Panc1 (cell line): ENCODE measurements at regions not wholly inside any gene's neighbourhood (a gene's known extent, or its start where the extent isn't known, plus 50 kb on each side); places are given as distances from the start of the nearest gene placed in this dataset.

ENCODE experiments used
- ATAC-seq: fragments of 200-7000 bp; cut with Tn5 transposase; 2 replicates; pipeline ENCODE4 v1.9.1; 2020; ENCODE audit warnings: mild to moderate bottlenecking, moderate library complexity
- BruUV-seq: library from RNA; stranded (reverse); fragments of 400-500 nt; replicated peaks from 2 replicates; lab custom pipeline; 2021; lab: Mats Ljungman, UMichigan
- CTCF ChIA-PET: fragments of 300-600 bp; sonication (Branson Sonifier 250); formaldehyde crosslinking; loops from one replicate; lab custom pipeline; 2022; ENCODE audit warnings: antibody characterized with exemption; lab: Charles Lee
- POLR2A ChIA-PET: fragments of 300-600 bp; sonication (Branson Sonifier 250); formaldehyde crosslinking; loops from one replicate; lab custom pipeline; 2022; ENCODE audit warnings: antibody characterized with exemption; lab: Charles Lee
- DNase-seq: peaks from one replicate; pipeline ENCODE4 v3.0.0-alpha.2; 2010; ENCODE audit warnings: low read depth, low spot score
- H3K27ac ChIP-seq: 2 replicates; pipeline ENCODE4 v1.5.1; 2011; ENCODE audit warnings: mild to moderate bottlenecking, low read length, inconsistent platforms
- H3K27me3 ChIP-seq: fragments of 200-500 bp; sonication (Bioruptor generic); 2 replicates; pipeline ENCODE4 v1.6.0; 2014; ENCODE audit warnings: low read length, inconsistent platforms; ENCODE audit not compliant: control insufficient read depth, insufficient read depth
- H3K36me3 ChIP-seq: fragments of 200-500 bp; sonication (Bioruptor generic); 2 replicates; pipeline ENCODE4 v1.5.1; 2014; ENCODE audit warnings: inconsistent platforms, mild to moderate bottlenecking, low read length, moderate library complexity; ENCODE audit not compliant: control insufficient read depth, insufficient read depth
- H3K4me1 ChIP-seq: 2 replicates; pipeline ENCODE4 v1.5.1; 2011; ENCODE audit warnings: inconsistent platforms, mild to moderate bottlenecking, low read length, moderate library complexity; ENCODE audit not compliant: control insufficient read depth, insufficient read depth
- H3K4me3 ChIP-seq, 2 experiments: 2 replicates each; pipeline ENCODE4 v1.5.1; 2011 to 2012; ENCODE audit warnings: low read depth in 2 of 2, low read length in 2 of 2, mild to moderate bottlenecking in 2 of 2, inconsistent platforms in 1 of 2, moderate library complexity in 1 of 2
- H3K9me3 ChIP-seq: fragments of 200-500 bp; sonication (Bioruptor generic); 2 replicates; pipeline ENCODE4 v1.5.1; 2014; ENCODE audit warnings: low read depth, mild to moderate bottlenecking, inconsistent platforms, low read length, moderate library complexity; ENCODE audit not compliant: control insufficient read depth, insufficient read depth
- CTCF ChIP-seq: fragments of 450-650 bp; IDR thresholded peaks from 2 replicates; pipeline ENCODE4 v1.5.1; 2017; ENCODE audit warnings: mild to moderate bottlenecking
- POLR2AphosphoS5 ChIP-seq: IDR thresholded peaks from 2 replicates; pipeline ENCODE4 v1.6.1; 2012; ENCODE audit warnings: mild to moderate bottlenecking, low read depth, low read length, moderate library complexity
- SIN3A ChIP-seq: IDR thresholded peaks from 2 replicates; pipeline ENCODE4 v1.6.1; 2012; ENCODE audit warnings: low read depth, mild to moderate bottlenecking, low read length, moderate library complexity, borderline replicate concordance; ENCODE audit not compliant: insufficient read depth
- TCF7L2 ChIP-seq: IDR thresholded peaks from 2 replicates; pipeline ENCODE4 v1.6.1; 2011; ENCODE audit warnings: mild to moderate bottlenecking, low read depth, low read length, inconsistent platforms
- in situ Hi-C: cut with HindIII; loops from 2 replicates; pipeline ENCODE4 v1.10.0; 2016; ENCODE audit warnings: low sequenced_read_pairs, low pct_unique_long_range_greater_than_20kb
- intact Hi-C: fragments of 100-400 bp; cut with micrococcal nuclease; formaldehyde crosslinking; loops from one replicate; pipeline ENCODE4 v1.10.0; 2022; ENCODE audit not compliant: unreplicated experiment
- TF ChIP-seq, protein P1 (sequence below), 2 experiments: IDR thresholded peaks; 2 replicates each; pipeline ENCODE4 v1.6.1; 2011 to 2012; ENCODE audit warnings: low read depth in 2 of 2, control low read depth in 1 of 2, low read length in 1 of 2, mild to moderate bottlenecking in 1 of 2, moderate library complexity in 1 of 2; ENCODE audit not compliant: insufficient read depth in 1 of 2

DNA sequence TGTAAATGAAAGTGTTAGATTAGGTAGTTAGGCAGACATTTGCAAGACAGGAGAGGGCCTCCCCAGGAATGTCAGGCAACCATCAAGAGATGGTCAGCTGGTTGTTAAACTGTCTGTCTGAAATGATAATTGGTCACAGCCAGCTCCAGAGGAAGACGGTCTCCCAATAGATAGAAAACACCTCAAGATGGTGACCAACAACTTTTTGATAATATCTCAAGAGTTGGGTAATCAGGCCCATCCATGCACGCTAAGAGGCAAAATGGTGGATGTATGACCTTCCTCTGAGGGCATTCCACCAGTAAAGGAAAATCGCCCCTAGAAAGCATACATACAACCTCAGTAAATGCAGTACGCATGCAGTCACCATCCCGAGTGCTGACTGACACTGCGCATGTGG lies 118.2 kb downstream of the MAP3K21 start:
- intact Hi-C loops (no loop called here), in situ Hi-C loops (no loop called here)
- BruUV-seq = no TSS peak
- ChIA-PET CTCF (no interaction called here), POLR2A (no interaction called here)
- no peak for TF ChIP-seq POLR2AphosphoS5
- TF ChIP-seq CTCF = no peak
- TF ChIP-seq SIN3A = no peak
- no peak for TF ChIP-seq TCF7L2
- TF ChIP-seq, protein P1, sequence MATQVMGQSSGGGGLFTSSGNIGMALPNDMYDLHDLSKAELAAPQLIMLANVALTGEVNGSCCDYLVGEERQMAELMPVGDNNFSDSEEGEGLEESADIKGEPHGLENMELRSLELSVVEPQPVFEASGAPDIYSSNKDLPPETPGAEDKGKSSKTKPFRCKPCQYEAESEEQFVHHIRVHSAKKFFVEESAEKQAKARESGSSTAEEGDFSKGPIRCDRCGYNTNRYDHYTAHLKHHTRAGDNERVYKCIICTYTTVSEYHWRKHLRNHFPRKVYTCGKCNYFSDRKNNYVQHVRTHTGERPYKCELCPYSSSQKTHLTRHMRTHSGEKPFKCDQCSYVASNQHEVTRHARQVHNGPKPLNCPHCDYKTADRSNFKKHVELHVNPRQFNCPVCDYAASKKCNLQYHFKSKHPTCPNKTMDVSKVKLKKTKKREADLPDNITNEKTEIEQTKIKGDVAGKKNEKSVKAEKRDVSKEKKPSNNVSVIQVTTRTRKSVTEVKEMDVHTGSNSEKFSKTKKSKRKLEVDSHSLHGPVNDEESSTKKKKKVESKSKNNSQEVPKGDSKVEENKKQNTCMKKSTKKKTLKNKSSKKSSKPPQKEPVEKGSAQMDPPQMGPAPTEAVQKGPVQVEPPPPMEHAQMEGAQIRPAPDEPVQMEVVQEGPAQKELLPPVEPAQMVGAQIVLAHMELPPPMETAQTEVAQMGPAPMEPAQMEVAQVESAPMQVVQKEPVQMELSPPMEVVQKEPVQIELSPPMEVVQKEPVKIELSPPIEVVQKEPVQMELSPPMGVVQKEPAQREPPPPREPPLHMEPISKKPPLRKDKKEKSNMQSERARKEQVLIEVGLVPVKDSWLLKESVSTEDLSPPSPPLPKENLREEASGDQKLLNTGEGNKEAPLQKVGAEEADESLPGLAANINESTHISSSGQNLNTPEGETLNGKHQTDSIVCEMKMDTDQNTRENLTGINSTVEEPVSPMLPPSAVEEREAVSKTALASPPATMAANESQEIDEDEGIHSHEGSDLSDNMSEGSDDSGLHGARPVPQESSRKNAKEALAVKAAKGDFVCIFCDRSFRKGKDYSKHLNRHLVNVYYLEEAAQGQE (IDR thresholded peaks at IDR 0.05; ENCODE audit: insufficient read depth in 1 of 2, low read depth in 2 of 2, low read length in 1 of 2) = no peak
- H3K4me3 ChIP-seq = no peak overlapping the region
- H3K27me3 ChIP-seq = peaks cover 4% of the 10 kb centered on the region; the same call in 1 of the 2 replicates
- no peak overlapping the region for H3K27ac ChIP-seq
- H3K4me1 ChIP-seq = no peaks in the 10 kb centered on the region
- no peaks in the 10 kb centered on the region for H3K9me3 ChIP-seq
- ATAC-seq (no peak), DNase-seq (no peak)
- no peaks in the 10 kb centered on the region for H3K36me3 ChIP-seq

DNA sequence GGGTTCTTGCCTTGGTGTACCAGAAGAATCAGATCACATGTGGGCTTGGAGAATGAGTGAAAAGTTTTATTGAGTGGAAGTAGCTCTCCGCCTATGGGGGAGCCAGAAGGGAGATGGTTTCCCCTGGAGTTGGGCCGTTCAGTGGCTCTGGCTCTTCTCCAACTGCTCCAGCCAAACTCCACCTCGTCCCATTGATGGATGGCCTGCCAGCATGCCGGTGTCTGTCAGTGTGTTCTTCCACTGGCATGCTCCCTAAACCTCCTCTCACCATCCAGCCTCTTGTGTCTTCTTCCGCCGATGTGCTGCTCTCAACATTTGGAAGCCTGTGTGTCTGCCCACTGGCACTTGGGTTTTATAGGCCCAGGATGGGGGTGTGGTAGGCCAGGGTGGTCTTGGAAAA lies 119.4 kb downstream of the MAP3K21 start:
- no peak for ATAC-seq
- H3K4me1 ChIP-seq = no peaks in the 10 kb centered on the region
- in situ Hi-C loops (no loop called here), intact Hi-C loops (no loop called here)
- H3K9me3 ChIP-seq = no peaks in the 10 kb centered on the region
- no peak for TF ChIP-seq TCF7L2
- no peak for TF ChIP-seq CTCF
- TF ChIP-seq, protein P1 (IDR thresholded peaks at IDR 0.05; ENCODE audit: insufficient read depth in 1 of 2, low read depth in 2 of 2, low read length in 1 of 2) = no peak
- TF ChIP-seq SIN3A = no peak
- no peak for TF ChIP-seq POLR2AphosphoS5
- no TSS peak for BruUV-seq
- CTCF ChIA-PET = no interaction called here
- H3K4me3 ChIP-seq = no peak overlapping the region
- POLR2A ChIA-PET = no interaction called here
- no peak for DNase-seq
- H3K27ac ChIP-seq = no peak overlapping the region
- no peaks in the 10 kb centered on the region for H3K36me3 ChIP-seq
- peaks cover 4% of the 10 kb centered on the region for H3K27me3 ChIP-seq
